ENCODE measurements at regions not wholly inside any gene's neighbourhood (a gene's known extent, or its start where the extent isn't known, plus 50 kb on each side); places are given as distances from the start of the nearest gene placed in this dataset.

DNA sequence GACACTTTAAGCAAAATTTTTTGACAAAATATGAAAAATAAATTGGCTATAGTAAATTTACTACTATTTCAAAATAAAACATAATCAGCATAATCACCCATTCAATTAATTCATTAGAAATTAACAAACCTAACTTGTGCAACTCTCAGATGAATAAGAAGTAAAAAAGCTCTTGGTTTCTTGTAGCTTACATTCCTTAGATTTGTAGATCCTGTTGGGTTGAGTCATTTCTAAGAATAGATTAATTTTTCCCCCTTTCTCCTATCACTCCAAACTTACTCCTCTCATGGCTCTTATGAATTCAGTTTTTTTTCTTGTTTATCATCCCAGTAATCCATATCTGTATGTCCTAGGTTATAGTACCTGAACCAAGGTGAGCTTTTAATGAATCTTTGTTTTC, 230.9 kb upstream of the LRIG3 start:
- no peaks in the 10 kb centered on the region for H3K4me1 ChIP-seq (ENCODE audit: insufficient read depth)
- TF ChIP-seq EP300 (IDR thresholded peaks at IDR 0.05) (no peak), POLR2A (IDR thresholded peaks at IDR 0.05) (no peak)
- TF ChIP-seq, protein P1, sequence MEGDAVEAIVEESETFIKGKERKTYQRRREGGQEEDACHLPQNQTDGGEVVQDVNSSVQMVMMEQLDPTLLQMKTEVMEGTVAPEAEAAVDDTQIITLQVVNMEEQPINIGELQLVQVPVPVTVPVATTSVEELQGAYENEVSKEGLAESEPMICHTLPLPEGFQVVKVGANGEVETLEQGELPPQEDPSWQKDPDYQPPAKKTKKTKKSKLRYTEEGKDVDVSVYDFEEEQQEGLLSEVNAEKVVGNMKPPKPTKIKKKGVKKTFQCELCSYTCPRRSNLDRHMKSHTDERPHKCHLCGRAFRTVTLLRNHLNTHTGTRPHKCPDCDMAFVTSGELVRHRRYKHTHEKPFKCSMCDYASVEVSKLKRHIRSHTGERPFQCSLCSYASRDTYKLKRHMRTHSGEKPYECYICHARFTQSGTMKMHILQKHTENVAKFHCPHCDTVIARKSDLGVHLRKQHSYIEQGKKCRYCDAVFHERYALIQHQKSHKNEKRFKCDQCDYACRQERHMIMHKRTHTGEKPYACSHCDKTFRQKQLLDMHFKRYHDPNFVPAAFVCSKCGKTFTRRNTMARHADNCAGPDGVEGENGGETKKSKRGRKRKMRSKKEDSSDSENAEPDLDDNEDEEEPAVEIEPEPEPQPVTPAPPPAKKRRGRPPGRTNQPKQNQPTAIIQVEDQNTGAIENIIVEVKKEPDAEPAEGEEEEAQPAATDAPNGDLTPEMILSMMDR (IDR thresholded peaks at IDR 0.05): no peak
- H3K27ac ChIP-seq: no peak overlapping the region
- no peaks in the 10 kb centered on the region for H3K36me3 ChIP-seq
- no peaks in the 10 kb centered on the region for H3K9me3 ChIP-seq
- no peaks in the 10 kb centered on the region for H3K27me3 ChIP-seq
- DNase-seq: no peak
- intact Hi-C loops (cut with DNase I): loop anchor here in 3 of 4 donors (5.0 to 10.0 kb wide), 5 partner anchors 34 to 806 kb away; no protein-coding TSS in a partner anchor
- H3K4me3 ChIP-seq: no peak overlapping the region

DNA sequence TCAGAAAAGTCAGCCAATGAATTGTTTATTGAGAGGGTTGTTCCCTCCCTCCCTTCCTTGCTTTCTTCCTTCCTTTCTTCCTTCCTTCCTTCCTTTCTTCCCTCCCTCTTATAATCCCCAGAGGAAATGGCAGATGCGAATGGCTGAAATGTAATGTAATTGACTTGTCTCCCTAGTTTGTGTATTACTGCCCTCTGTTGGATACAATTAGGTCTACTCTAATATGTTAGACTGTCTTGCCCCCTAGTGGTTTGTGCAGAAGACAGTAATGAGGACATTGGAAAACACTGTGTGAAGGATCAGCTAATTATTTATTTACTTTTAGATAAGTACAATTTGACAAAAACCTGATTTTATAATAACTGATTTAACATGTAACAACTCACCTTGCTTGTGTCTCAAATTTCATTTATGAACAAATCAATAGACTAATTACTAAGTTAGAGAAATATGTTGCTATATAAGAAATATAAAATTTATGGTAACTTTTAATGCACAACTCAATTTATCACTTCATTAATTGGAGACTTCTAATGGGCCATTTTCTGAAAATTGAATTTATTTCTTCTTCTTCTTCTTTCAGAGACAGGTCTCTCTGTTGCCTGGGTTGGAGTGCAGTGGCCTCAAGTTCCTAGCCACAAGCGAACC, 229.8 kb upstream of the LRIG3 start:
- H3K27me3 ChIP-seq: no peaks in the 10 kb centered on the region
- H3K36me3 ChIP-seq: no peaks in the 10 kb centered on the region
- no peak overlapping the region for H3K4me3 ChIP-seq
- no peaks in the 10 kb centered on the region for H3K9me3 ChIP-seq
- TF ChIP-seq POLR2A (IDR thresholded peaks at IDR 0.05) (no peak), EP300 (IDR thresholded peaks at IDR 0.05) (no peak)
- TF ChIP-seq, protein P1 (IDR thresholded peaks at IDR 0.05): peak; percentile 54 to 99 (median 95)
- no peak overlapping the region for H3K27ac ChIP-seq
- WGBS, 3 donors: 46 to 50% (median 48%) methylated on average over 2 of the region's 2 CpGs
- no peaks in the 10 kb centered on the region for H3K4me1 ChIP-seq (ENCODE audit: insufficient read depth)
- intact Hi-C loops (cut with DNase I): loop anchor here in 3 of 4 donors (5.0 to 10.0 kb wide), 5 partner anchors 33 to 805 kb away; no protein-coding TSS in a partner anchor
- no peak for DNase-seq

DNA sequence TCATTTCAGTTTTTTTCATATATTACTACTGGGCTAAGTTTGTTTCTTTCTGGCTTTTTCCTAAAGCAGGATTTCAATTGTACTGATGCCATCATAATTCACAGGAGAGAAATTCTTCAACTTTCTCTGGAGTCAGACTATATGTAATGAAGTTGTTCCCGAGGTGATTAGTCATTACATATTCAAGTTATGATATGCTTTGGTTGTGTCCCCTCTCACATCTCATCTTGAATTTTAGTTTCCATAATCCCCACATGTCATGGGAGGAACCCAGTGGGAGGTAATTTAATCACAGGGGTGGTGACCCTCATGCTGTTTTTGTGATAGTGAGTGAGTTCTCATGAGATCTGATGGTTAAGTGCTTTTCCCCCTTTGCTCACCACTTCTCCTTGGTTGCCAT, 227.5 kb upstream of the LRIG3 start:
- Histone ChIP-seq H3K36me3 (no peaks in the 10 kb centered on the region), H3K27ac (no peak overlapping the region), H3K27me3 (no peaks in the 10 kb centered on the region), H3K4me1 (ENCODE audit: insufficient read depth) (no peaks in the 10 kb centered on the region), H3K9me3 (no peaks in the 10 kb centered on the region), H3K4me3 (no peak overlapping the region)
- WGBS, 3 donors: 86 to 94% (median 88%) methylated on average over 1 of the region's 1 CpG
- DNase-seq: no peak
- intact Hi-C loops (cut with DNase I): no loop called here
- TF ChIP-seq EP300 (IDR thresholded peaks at IDR 0.05) (no peak), POLR2A (IDR thresholded peaks at IDR 0.05) (no peak)
- TF ChIP-seq, protein P1 (IDR thresholded peaks at IDR 0.05): no peak

DNA sequence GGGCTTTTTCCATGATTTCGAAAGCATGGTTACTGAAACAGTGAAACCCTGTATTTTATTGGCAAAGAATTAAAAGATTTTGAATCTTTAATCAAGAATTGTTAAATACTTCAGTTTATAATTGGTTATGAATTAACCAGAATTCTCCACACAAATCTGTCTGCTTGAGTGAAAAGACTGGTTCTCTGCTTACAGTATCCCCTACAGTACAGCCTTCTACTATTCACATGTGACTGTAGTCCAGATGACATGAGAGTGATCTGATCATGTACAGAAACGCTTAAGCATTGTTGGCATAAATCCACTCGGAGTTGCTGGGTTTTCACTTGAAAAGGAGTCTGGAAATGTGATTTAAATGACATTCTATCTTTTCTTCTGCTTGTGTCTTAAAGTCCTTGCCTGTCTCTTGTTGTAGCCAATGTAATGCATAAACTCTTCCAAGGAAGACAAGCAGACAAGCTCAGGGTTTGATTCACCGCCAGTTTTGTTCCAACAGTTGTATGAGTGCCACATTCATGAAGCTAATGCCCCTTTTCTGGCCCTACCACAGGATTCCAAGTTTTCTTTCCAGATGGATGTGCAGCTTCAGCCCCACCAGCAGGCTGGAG, 222.0 kb upstream of the LRIG3 start:
- H3K27me3 ChIP-seq: no peaks in the 10 kb centered on the region
- no peak overlapping the region for H3K27ac ChIP-seq
- 74 to 80% (median 80%) methylated on average over 4 of the region's 4 CpGs for WGBS, 3 donors
- H3K4me1 ChIP-seq (ENCODE audit: insufficient read depth): no peaks in the 10 kb centered on the region
- no peaks in the 10 kb centered on the region for H3K9me3 ChIP-seq
- TF ChIP-seq, protein P1 (IDR thresholded peaks at IDR 0.05): no peak
- TF ChIP-seq POLR2A (IDR thresholded peaks at IDR 0.05) (no peak), EP300 (IDR thresholded peaks at IDR 0.05) (no peak)
- no peak for DNase-seq
- H3K36me3 ChIP-seq: no peaks in the 10 kb centered on the region
- intact Hi-C loops (cut with DNase I): no loop called here
- H3K4me3 ChIP-seq: no peak overlapping the region

Measured in ovary (tissue), 7 donors.